ENCODE measurements at regions not wholly inside any gene's neighbourhood (a gene's known extent, or its start where the extent isn't known, plus 50 kb on each side); places are given as distances from the start of the nearest gene placed in this dataset.

DNA sequence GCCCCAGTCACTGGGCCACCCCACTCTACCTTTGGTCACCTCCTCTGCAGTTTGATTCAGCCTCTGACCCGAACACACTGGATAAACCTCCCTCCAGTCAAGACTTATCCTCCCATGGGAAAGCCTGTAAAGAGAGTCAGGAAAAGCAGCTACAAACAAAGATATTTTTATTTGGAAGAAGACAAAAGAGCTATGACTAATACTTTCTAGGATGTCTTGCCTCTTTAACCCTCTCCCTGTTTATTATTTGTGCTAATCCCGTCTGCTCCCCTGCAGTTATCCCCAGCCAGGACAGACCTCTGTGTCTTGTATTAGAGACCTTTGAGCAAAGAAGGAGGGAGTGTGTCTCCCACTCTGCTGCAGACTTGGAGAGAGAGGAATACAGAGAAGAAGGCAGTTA is 178.3 kb downstream of the EFNB2 start:
- no peak overlapping the region for H4K5ac ChIP-seq (ENCODE audit: insufficient read length, low read depth, low read length)
- no peak overlapping the region for H3K27ac ChIP-seq (ENCODE audit: low read depth, low read length)
- H2BK15ac ChIP-seq (ENCODE audit: low read length) = no peak overlapping the region
- H3K23ac ChIP-seq (ENCODE audit: insufficient read length) = no peak overlapping the region
- H3K4me1 ChIP-seq (replicated peaks in 1 of 4; ENCODE audit: control insufficient read depth in 3 of 4, insufficient read depth in 4 of 4, low read length in 3 of 4) = no peaks in the 10 kb centered on the region
- H3K18ac ChIP-seq (ENCODE audit: extremely low read depth, low read length) = no peak overlapping the region
- no peaks in the 10 kb centered on the region for H4K20me1 ChIP-seq (replicated peaks in 1 of 2; ENCODE audit: control insufficient read depth in 1 of 2, insufficient read depth in 2 of 2, low read length in 2 of 2)
- H2BK20ac ChIP-seq (ENCODE audit: low read length) = no peak overlapping the region
- no peak overlapping the region for H2BK120ac ChIP-seq (replicated peaks; ENCODE audit: low read depth, low read length)
- H3K4me3 ChIP-seq (ENCODE audit: extremely low read depth in 1 of 4, insufficient read depth in 2 of 4, low read depth in 3 of 4, low read length in 4 of 4) = no peak overlapping the region
- no peak overlapping the region for H3K4ac ChIP-seq (replicated peaks; ENCODE audit: insufficient read length, low read depth, low read length)
- H3K36me3 ChIP-seq (ENCODE audit: control insufficient read depth in 2 of 4, insufficient read depth in 4 of 4, low read length in 3 of 4) = no peaks in the 10 kb centered on the region
- CTCF ChIA-PET (ENCODE audit: partially characterized antibody) = interaction anchor here (0.6 kb wide), 1 partner anchor 126 kb away, joined by 3 read pairs; no protein-coding TSS in a partner anchor
- DNase-seq (ENCODE audit: low read depth in 1 of 2, low spot score in 2 of 2) (no peak), FAIRE-seq (no peak)
- no peak overlapping the region for H2BK5ac ChIP-seq (ENCODE audit: low read depth, low read length)
- no peak overlapping the region for H2AK5ac ChIP-seq (ENCODE audit: low read depth, low read length)
- no peaks in the 10 kb centered on the region for H3K27me3 ChIP-seq (replicated peaks in 1 of 4; ENCODE audit: control insufficient read depth in 3 of 4, extremely low read depth in 1 of 4, insufficient read depth in 3 of 4, low read length in 3 of 4)
- H4K91ac ChIP-seq (replicated peaks; ENCODE audit: insufficient read length, low read length) = no peak overlapping the region
- no peak overlapping the region for H3K9ac ChIP-seq (replicated peaks in 1 of 4; ENCODE audit: extremely low read depth in 1 of 4, low read depth in 3 of 4, low read length in 3 of 4)
- H3K79me2 ChIP-seq (ENCODE audit: control insufficient read depth in 1 of 2, insufficient read depth in 2 of 2, low read length in 2 of 2) = no peaks in the 10 kb centered on the region
- no peaks in the 10 kb centered on the region for H3K23me2 ChIP-seq (ENCODE audit: low read depth, low read length)
- TF ChIP-seq SP4 (IDR thresholded peaks at IDR 0.05; ENCODE audit: low read length) = no peak
- TF ChIP-seq ATF2 (IDR thresholded peaks at IDR 0.05; ENCODE audit: low read length) = no peak
- no peak for TF ChIP-seq HDAC2 (IDR thresholded peaks at IDR 0.05; ENCODE audit: borderline replicate concordance in 1 of 2, low read depth in 2 of 2, low read length in 2 of 2)
- H4K8ac ChIP-seq (ENCODE audit: extremely low read depth, insufficient read depth, low read length) = no peak overlapping the region
- no peak overlapping the region for H2BK12ac ChIP-seq (ENCODE audit: low read depth, low read length)
- H2AFZ ChIP-seq (ENCODE audit: low read length) = no peak overlapping the region
- POLR2A ChIA-PET (ENCODE audit: partially characterized antibody) = no interaction called here
- H3K14ac ChIP-seq (ENCODE audit: insufficient read length) = no peak overlapping the region
- no peaks in the 10 kb centered on the region for H3K79me1 ChIP-seq (ENCODE audit: low read depth, low read length)
- no peaks in the 10 kb centered on the region for H3K9me3 ChIP-seq (ENCODE audit: insufficient read depth in 2 of 2, low read depth in 1 of 2, low read length in 1 of 2)
- H3K4me2 ChIP-seq (ENCODE audit: insufficient read depth in 1 of 2, low read depth in 2 of 2, low read length in 2 of 2) = no peak overlapping the region
- no peak overlapping the region for H3K56ac ChIP-seq (replicated peaks; ENCODE audit: insufficient read length, low read depth, low read length)
- 80% methylated on average over 2 of the region's 2 CpGs; no CpG with 5 or more reads in 1 of the 2 experiments for WGBS, 2 experiments (ENCODE audit: extremely low coverage in 1 of 2, insufficient coverage in 1 of 2, insufficient read length in 1 of 2, insufficient replicate concordance in 2 of 2, low coverage in 1 of 2, low lambda C conversion rate in 2 of 2, missing lambda C conversion rate in 1 of 2)
